Progenitor cell of endocrine pancreas (in vitro differentiated cells): ENCODE measurements at regions not wholly inside any gene's neighbourhood (a gene's known extent, or its start where the extent isn't known, plus 50 kb on each side); places are given as distances from the start of the nearest gene placed in this dataset.

Experiments
- DNase-seq: peaks from one replicate; pipeline ENCODE4 v3.0.0; 2021; ENCODE audit warnings: low spot score; ENCODE audit not compliant: unreplicated experiment
- H3K27ac Mint-ChIP-seq: 2 replicates; pipeline ENCODE4 v1.8.0; 2021; ENCODE audit warnings: mild to moderate bottlenecking, moderate library complexity, mixed read lengths
- H3K27me3 Mint-ChIP-seq: 2 replicates; pipeline ENCODE4 v1.8.0; 2021; ENCODE audit warnings: mixed read lengths
- H3K36me3 Mint-ChIP-seq: 2 replicates; pipeline ENCODE4 v1.8.0; 2022; ENCODE audit warnings: mixed read lengths; ENCODE audit not compliant: insufficient read depth
- H3K4me1 Mint-ChIP-seq: 2 replicates; pipeline ENCODE4 v1.8.0; 2021; ENCODE audit warnings: low read depth, mixed read lengths
- H3K4me3 Mint-ChIP-seq: 2 replicates; pipeline ENCODE4 v1.8.0; 2021; ENCODE audit warnings: low read depth, mild to moderate bottlenecking, moderate library complexity, mixed read lengths
- H3K9me3 Mint-ChIP-seq: 2 replicates; pipeline ENCODE4 v1.8.0; 2021; ENCODE audit warnings: low read depth, mixed read lengths
- TF ChIP-seq, protein P1 (sequence below): fragments of 200-600 bp; sonication (generic); IDR thresholded peaks from one replicate; pipeline ENCODE4 v1.5.0; 2021; ENCODE audit warnings: antibody characterized with exemption, mild to moderate bottlenecking; ENCODE audit not compliant: unreplicated experiment

DNA sequence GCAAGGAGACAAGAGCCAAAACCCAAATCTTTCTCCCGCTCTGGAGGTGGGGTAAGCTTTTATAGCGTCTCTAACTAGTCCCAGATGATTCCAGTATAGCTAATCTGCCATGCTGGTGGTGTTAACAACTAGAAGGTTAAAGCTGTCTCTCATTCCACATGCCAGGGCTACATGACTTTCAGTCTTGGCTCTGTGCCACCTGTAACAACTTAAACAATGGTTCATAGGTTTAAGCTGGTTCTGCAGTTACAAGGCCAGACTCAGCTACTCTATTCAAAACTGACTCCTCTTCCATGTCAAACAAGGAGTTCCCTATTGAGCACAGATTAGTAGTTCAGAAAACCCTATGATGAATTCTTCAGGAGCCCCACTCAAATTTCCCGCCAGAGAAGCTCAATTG lies 128.9 kb downstream of the ELOVL4 start:
- TF ChIP-seq, protein P1, sequence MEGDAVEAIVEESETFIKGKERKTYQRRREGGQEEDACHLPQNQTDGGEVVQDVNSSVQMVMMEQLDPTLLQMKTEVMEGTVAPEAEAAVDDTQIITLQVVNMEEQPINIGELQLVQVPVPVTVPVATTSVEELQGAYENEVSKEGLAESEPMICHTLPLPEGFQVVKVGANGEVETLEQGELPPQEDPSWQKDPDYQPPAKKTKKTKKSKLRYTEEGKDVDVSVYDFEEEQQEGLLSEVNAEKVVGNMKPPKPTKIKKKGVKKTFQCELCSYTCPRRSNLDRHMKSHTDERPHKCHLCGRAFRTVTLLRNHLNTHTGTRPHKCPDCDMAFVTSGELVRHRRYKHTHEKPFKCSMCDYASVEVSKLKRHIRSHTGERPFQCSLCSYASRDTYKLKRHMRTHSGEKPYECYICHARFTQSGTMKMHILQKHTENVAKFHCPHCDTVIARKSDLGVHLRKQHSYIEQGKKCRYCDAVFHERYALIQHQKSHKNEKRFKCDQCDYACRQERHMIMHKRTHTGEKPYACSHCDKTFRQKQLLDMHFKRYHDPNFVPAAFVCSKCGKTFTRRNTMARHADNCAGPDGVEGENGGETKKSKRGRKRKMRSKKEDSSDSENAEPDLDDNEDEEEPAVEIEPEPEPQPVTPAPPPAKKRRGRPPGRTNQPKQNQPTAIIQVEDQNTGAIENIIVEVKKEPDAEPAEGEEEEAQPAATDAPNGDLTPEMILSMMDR = no peak
- H3K27me3 Mint-ChIP-seq = no peaks in the 10 kb centered on the region
- peaks cover 1% of the 10 kb centered on the region for H3K4me1 Mint-ChIP-seq

GRCh38 chr6:79814940-79815339 lies 132.4 kb downstream of the ELOVL4 start:
- peaks cover 4% of the 10 kb centered on the region for H3K9me3 Mint-ChIP-seq

More for the DNA sequence above, 128.9 kb downstream of the ELOVL4 start:
- H3K27ac Mint-ChIP-seq = no peak overlapping the region
- peaks cover 4% of the 10 kb centered on the region for H3K9me3 Mint-ChIP-seq
- H3K4me3 Mint-ChIP-seq = no peak overlapping the region
- DNase-seq = no peak
- no peaks in the 10 kb centered on the region for H3K36me3 Mint-ChIP-seq

GRCh38 chr6:79813854-79814709 lies 133.3 kb downstream of the ELOVL4 start:
- Mint-ChIP-seq H3K27me3 (no peaks in the 10 kb centered on the region), H3K36me3 (no peaks in the 10 kb centered on the region), H3K9me3 (peaks cover 4% of the 10 kb centered on the region), H3K4me1 (peaks cover 7% of the 10 kb centered on the region), H3K4me3 (no peak overlapping the region), H3K27ac (no peak overlapping the region)
- TF ChIP-seq, protein P1 = peak; percentile 92
- DNase-seq = peak; percentile 70

More at GRCh38 chr6:79814940-79815339, 132.4 kb downstream of the ELOVL4 start:
- TF ChIP-seq, protein P1 = no peak
- no peak for DNase-seq
- Mint-ChIP-seq H3K4me1 (peaks cover 7% of the 10 kb centered on the region), H3K36me3 (no peaks in the 10 kb centered on the region), H3K27me3 (no peaks in the 10 kb centered on the region), H3K27ac (no peak overlapping the region), H3K4me3 (no peak overlapping the region)

GRCh38 chr6:79813143-79813850 lies 134.1 kb downstream of the ELOVL4 start:
- Mint-ChIP-seq H3K4me3 (no peak overlapping the region), H3K27ac (no peak overlapping the region), H3K4me1 (peaks cover 10% of the 10 kb centered on the region), H3K36me3 (no peaks in the 10 kb centered on the region), H3K9me3 (peaks cover 4% of the 10 kb centered on the region), H3K27me3 (peaks cover 2% of the 10 kb centered on the region)
- DNase-seq = no peak
- TF ChIP-seq, protein P1 = no peak

DNA sequence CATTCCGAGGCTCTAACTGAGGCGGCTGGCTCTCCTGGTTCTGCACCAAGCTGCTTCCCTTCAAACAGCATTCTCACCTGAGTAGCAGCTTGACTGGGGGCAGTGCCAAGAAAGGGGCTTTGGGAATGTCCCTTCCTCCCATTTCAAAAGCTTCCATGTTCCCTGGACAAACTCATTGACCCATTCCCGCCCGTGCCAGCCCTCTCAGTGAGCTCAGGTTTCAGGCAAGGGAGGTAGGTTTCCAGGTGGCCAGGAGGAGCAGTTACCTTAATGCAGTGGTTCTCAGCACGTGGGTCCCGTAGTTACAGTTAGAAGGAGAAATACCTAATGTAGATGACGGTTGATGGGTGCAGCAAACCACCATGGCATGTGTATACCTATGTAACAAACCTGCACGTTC lies 135.2 kb downstream of the ELOVL4 start:
- Mint-ChIP-seq H3K4me1 (peaks cover 10% of the 10 kb centered on the region), H3K27ac (no peak overlapping the region), H3K27me3 (peaks cover 2% of the 10 kb centered on the region), H3K36me3 (no peaks in the 10 kb centered on the region), H3K4me3 (no peak overlapping the region), H3K9me3 (no peaks in the 10 kb centered on the region)
- TF ChIP-seq, protein P1 = no peak
- DNase-seq = no peak
